ENCODE measurements at regions not wholly inside any gene's neighbourhood (a gene's known extent, or its start where the extent isn't known, plus 50 kb on each side); places are given as distances from the start of the nearest gene placed in this dataset.

- TF ChIP-seq CTCF (conservative IDR thresholded peaks at IDR 0.05) (no peak), EZH2 (IDR thresholded peaks at IDR 0.05; ENCODE audit: low read depth) (no peak)
Observed at GRCh38 chr2:34998741-34999140, 1356.8 kb upstream of the CRIM1 start.

All from PC-9 (cell line).